Activated CD8-positive, alpha-beta memory T cell treated with anti-CD3 and anti-CD28 coated beads for 36 hours (primary cell): ENCODE measurements at regions not wholly inside any gene's neighbourhood (a gene's known extent, or its start where the extent isn't known, plus 50 kb on each side); places are given as distances from the start of the nearest gene placed in this dataset.
"Not testable (repeated sequence)": the region's sequence is repeated elsewhere in the genome, so short reads cannot be mapped to it uniquely, and the experiment has no call there.

Experiments
- CTCF ChIA-PET: fragments of 350-600 bp; sonication (Branson Sonifier 250); formaldehyde crosslinking; loops from one replicate; lab custom pipeline; 2021; ENCODE audit warnings: antibody characterized with exemption; lab: Charles Lee
- POLR2A ChIA-PET: fragments of 350-600 bp; sonication (Branson Sonifier 250); formaldehyde crosslinking; loops from one replicate; lab custom pipeline; 2021; ENCODE audit warnings: antibody characterized with exemption; lab: Charles Lee

GRCh38 chr12:105672121-105672975 lies 341.9 kb downstream of the C12orf75 start:
- ChIA-PET CTCF (no interaction called here), POLR2A (no interaction called here)

GRCh38 chr12:105674871-105675699 lies 344.6 kb downstream of the C12orf75 start:
- ChIA-PET POLR2A (no interaction called here), CTCF (no interaction called here)

GRCh38 chr12:105676694-105677093 lies 346.2 kb downstream of the C12orf75 start:
- ChIA-PET POLR2A (no interaction called here), CTCF (no interaction called here)

- ChIA-PET POLR2A (no interaction called here), CTCF (no interaction called here)
These were observed 347.2 kb downstream of the C12orf75 start for GRCh38 chr12:105677672-105678071.

GRCh38 chr12:105679982-105680381 lies 349.5 kb downstream of the C12orf75 start:
- ChIA-PET POLR2A (no interaction called here), CTCF (no interaction called here)

GRCh38 chr12:105681341-105681740 lies 350.9 kb downstream of the C12orf75 start:
- ChIA-PET CTCF (no interaction called here), POLR2A (no interaction called here)

GRCh38 chr12:105682821-105683220 lies 352.3 kb downstream of the C12orf75 start:
- CTCF ChIA-PET, POLR2A ChIA-PET: not testable (repeated sequence)

- CTCF ChIA-PET, POLR2A ChIA-PET: not testable (repeated sequence)
These were observed 353.3 kb downstream of the C12orf75 start for GRCh38 chr12:105683836-105684235.

- POLR2A ChIA-PET = no interaction called here
- CTCF ChIA-PET = no interaction called here
These were observed 367.6 kb downstream of the C12orf75 start for GRCh38 chr12:105698075-105698474.

- CTCF ChIA-PET = no interaction called here
- POLR2A ChIA-PET = no interaction called here
These were observed 368.7 kb downstream of the C12orf75 start for GRCh38 chr12:105699209-105699608.

GRCh38 chr12:105704787-105705186 lies 374.3 kb downstream of the C12orf75 start:
- ChIA-PET POLR2A (no interaction called here), CTCF (no interaction called here)

GRCh38 chr12:105705235-105705634 lies 374.7 kb downstream of the C12orf75 start:
- CTCF ChIA-PET = no interaction called here

GRCh38 chr12:105705765-105706164 lies 375.3 kb downstream of the C12orf75 start:
- POLR2A ChIA-PET = no interaction called here
- CTCF ChIA-PET = interaction anchor here (1.0 kb wide), 1 partner anchor 430 kb away, joined by 3 read pairs; no protein-coding TSS in a partner anchor

More at GRCh38 chr12:105705235-105705634, 374.7 kb downstream of the C12orf75 start:
- POLR2A ChIA-PET = no interaction called here

GRCh38 chr12:105706321-105706972 lies 376.0 kb downstream of the C12orf75 start:
- ChIA-PET POLR2A (no interaction called here), CTCF (interaction anchor here (1.0 kb wide), 1 partner anchor 430 kb away, joined by 3 read pairs; no protein-coding TSS in a partner anchor)

- POLR2A ChIA-PET = no interaction called here
- CTCF ChIA-PET = interaction anchor here (1.0 kb wide), 1 partner anchor 429 kb away, joined by 3 read pairs; no protein-coding TSS in a partner anchor
These were observed 376.5 kb downstream of the C12orf75 start for GRCh38 chr12:105706973-105707334.

- ChIA-PET POLR2A (no interaction called here), CTCF (no interaction called here)
These were observed 383.3 kb downstream of the C12orf75 start for GRCh38 chr12:105713606-105714305.

- ChIA-PET POLR2A (no interaction called here), CTCF (no interaction called here)
These were observed 386.1 kb downstream of the C12orf75 start for GRCh38 chr12:105716621-105717020.

GRCh38 chr12:105721051-105721825 lies 390.7 kb downstream of the C12orf75 start:
- ChIA-PET CTCF (no interaction called here), POLR2A (no interaction called here)

GRCh38 chr12:105721891-105722290 lies 391.4 kb downstream of the C12orf75 start:
- ChIA-PET POLR2A (no interaction called here), CTCF (no interaction called here)
